Caco-2 (cell line): ENCODE measurements at regions not wholly inside any gene's neighbourhood (a gene's known extent, or its start where the extent isn't known, plus 50 kb on each side); places are given as distances from the start of the nearest gene placed in this dataset.

Source experiments
- BruUV-seq: library from RNA; stranded (reverse); fragments of 400-500 nt; replicated peaks from 2 replicates; lab custom pipeline; 2021; lab: Mats Ljungman, UMichigan
- CTCF ChIA-PET: fragments of 300-600 bp; sonication (Branson Sonifier 250); formaldehyde crosslinking; loops from one replicate; lab custom pipeline; 2022; ENCODE audit warnings: antibody characterized with exemption; lab: Charles Lee
- POLR2A ChIA-PET: fragments of 300-600 bp; sonication (Branson Sonifier 250); formaldehyde crosslinking; loops from one replicate; lab custom pipeline; 2022; ENCODE audit warnings: antibody characterized with exemption; lab: Charles Lee
- DNase-seq, 2 experiments: peaks; one replicate each; pipeline versions ENCODE4 v3.0.0 to v3.0.0-alpha.2; 2020 to 2022
- H3K27me3 ChIP-seq: replicated peaks from 2 replicates; pipeline ENCODE4 v1.6.0; 2011; ENCODE audit warnings: low read length; ENCODE audit not compliant: control insufficient read depth, insufficient read depth
- H3K36me3 ChIP-seq: 2 replicates; pipeline ENCODE4 v1.5.1; 2011; ENCODE audit warnings: low read length; ENCODE audit not compliant: control insufficient read depth, insufficient read depth
- H3K4me1 ChIP-seq: fragments of 250-450 bp; sonication (Bioruptor Pico); 2 replicates; pipeline ENCODE4 v1.5.1; 2020; ENCODE audit warnings: mild to moderate bottlenecking
- H3K4me3 ChIP-seq: 2 replicates; pipeline ENCODE4 v1.5.1; 2011; ENCODE audit warnings: low read depth, mild to moderate bottlenecking, control low read depth, low read length
- H3K9me3 ChIP-seq: fragments of 250-450 bp; sonication (Bioruptor Pico); 2 replicates; pipeline ENCODE4 v1.5.1; 2020; ENCODE audit warnings: mild to moderate bottlenecking, moderate library complexity
- H3K27ac Mint-ChIP-seq: one replicate; pipeline ENCODE4 v1.8.0; 2022; ENCODE audit warnings: mixed read lengths; ENCODE audit not compliant: unreplicated experiment
- H3K27me3 Mint-ChIP-seq: one replicate; pipeline ENCODE4 v1.8.0; 2022; ENCODE audit warnings: mixed read lengths; ENCODE audit not compliant: insufficient read depth, unreplicated experiment
- H3K36me3 Mint-ChIP-seq: one replicate; pipeline ENCODE4 v1.8.0; 2022; ENCODE audit warnings: mild to moderate bottlenecking, mixed read lengths; ENCODE audit not compliant: insufficient read depth, unreplicated experiment
- H3K4me1 Mint-ChIP-seq: one replicate; pipeline ENCODE4 v1.8.0; 2022; ENCODE audit warnings: low read depth, mixed read lengths; ENCODE audit not compliant: unreplicated experiment
- H3K4me3 Mint-ChIP-seq: one replicate; pipeline ENCODE4 v1.8.0; 2022; ENCODE audit warnings: mild to moderate bottlenecking, moderate library complexity, mixed read lengths; ENCODE audit not compliant: unreplicated experiment
- H3K9me3 Mint-ChIP-seq: one replicate; pipeline ENCODE4 v1.8.0; 2022; ENCODE audit warnings: mixed read lengths; ENCODE audit not compliant: unreplicated experiment
- CTCF ChIP-seq, 2 experiments: fragments of 200-600 bp in 1 of 2; IDR thresholded peaks; 1 replicate in 1 of 2; 2 replicates in 1 of 2; pipeline versions ENCODE4 v1.5.1 to v1.8.0; 2011 to 2022; ENCODE audit warnings: antibody characterized with exemption in 1 of 2, control low read depth in 1 of 2, inconsistent platforms in 1 of 2, low read depth in 1 of 2, low read length in 1 of 2, mild to moderate bottlenecking in 1 of 2, moderate library complexity in 1 of 2; ENCODE audit not compliant: insufficient read depth in 1 of 2, severe bottlenecking in 1 of 2, unreplicated experiment in 1 of 2
- intact Hi-C: fragments of 100-400 bp; cut with micrococcal nuclease; formaldehyde crosslinking; loops from one replicate; pipeline ENCODE4 v1.10.0; 2022; ENCODE audit not compliant: unreplicated experiment

GRCh38 chr2:146642066-146642465 lies 1202.8 kb upstream of the ACVR2A start:
- no peak overlapping the region for H3K4me3 Mint-ChIP-seq
- Histone ChIP-seq H3K27me3 (no peaks in the 10 kb centered on the region), H3K36me3 (no peaks in the 10 kb centered on the region), H3K4me1 (no peaks in the 10 kb centered on the region), H3K9me3 (no peaks in the 10 kb centered on the region), H3K4me3 (no peak overlapping the region)
- BruUV-seq, result no TSS peak
- H3K27ac Mint-ChIP-seq, result no peak overlapping the region
- intact Hi-C loops, result no loop called here
- DNase-seq, result no peak
- no peaks in the 10 kb centered on the region for H3K9me3 Mint-ChIP-seq
- CTCF ChIA-PET, result no interaction called here
- POLR2A ChIA-PET, result no interaction called here
- no peaks in the 10 kb centered on the region for H3K27me3 Mint-ChIP-seq
- TF ChIP-seq CTCF (IDR thresholded peaks at IDR 0.05; ENCODE audit: insufficient read depth in 1 of 2, low read depth in 1 of 2, low read length in 1 of 2, severe bottlenecking in 1 of 2, unreplicated experiment in 1 of 2), result no peak
- H3K36me3 Mint-ChIP-seq, result no peaks in the 10 kb centered on the region
- H3K4me1 Mint-ChIP-seq, result no peaks in the 10 kb centered on the region

- no peak for TF ChIP-seq CTCF (IDR thresholded peaks at IDR 0.05; ENCODE audit: insufficient read depth in 1 of 2, low read depth in 1 of 2, low read length in 1 of 2, severe bottlenecking in 1 of 2, unreplicated experiment in 1 of 2)
- Mint-ChIP-seq H3K9me3 (no peaks in the 10 kb centered on the region), H3K27me3 (no peaks in the 10 kb centered on the region), H3K36me3 (no peaks in the 10 kb centered on the region), H3K27ac (no peak overlapping the region), H3K4me3 (no peak overlapping the region), H3K4me1 (no peaks in the 10 kb centered on the region)
- Histone ChIP-seq H3K9me3 (no peaks in the 10 kb centered on the region), H3K36me3 (no peaks in the 10 kb centered on the region), H3K4me1 (no peaks in the 10 kb centered on the region), H3K4me3 (no peak overlapping the region), H3K27me3 (no peaks in the 10 kb centered on the region)
- intact Hi-C loops, result no loop called here
- POLR2A ChIA-PET, result no interaction called here
- no TSS peak for BruUV-seq
- CTCF ChIA-PET, result no interaction called here
- DNase-seq, result no peak
These were observed 1210.4 kb upstream of the ACVR2A start for GRCh38 chr2:146634230-146635097.

- no peaks in the 10 kb centered on the region for H3K36me3 ChIP-seq
- H3K4me1 ChIP-seq, result no peaks in the 10 kb centered on the region
- Mint-ChIP-seq H3K27ac (no peak overlapping the region), H3K27me3 (no peaks in the 10 kb centered on the region), H3K4me1 (no peaks in the 10 kb centered on the region), H3K9me3 (no peaks in the 10 kb centered on the region), H3K4me3 (no peak overlapping the region), H3K36me3 (no peaks in the 10 kb centered on the region)
- H3K27me3 ChIP-seq, result no peaks in the 10 kb centered on the region
- no peak for DNase-seq
- intact Hi-C loops, result no loop called here
- ChIA-PET POLR2A (no interaction called here), CTCF (no interaction called here)
- no peak overlapping the region for H3K4me3 ChIP-seq
- no TSS peak for BruUV-seq
- TF ChIP-seq CTCF (IDR thresholded peaks at IDR 0.05; ENCODE audit: insufficient read depth in 1 of 2, low read depth in 1 of 2, low read length in 1 of 2, severe bottlenecking in 1 of 2, unreplicated experiment in 1 of 2), result no peak
- H3K9me3 ChIP-seq, result no peaks in the 10 kb centered on the region
These were observed 1211.7 kb upstream of the ACVR2A start for GRCh38 chr2:146633159-146633558.
